ENCODE measurements at regions not wholly inside any gene's neighbourhood (a gene's known extent, or its start where the extent isn't known, plus 50 kb on each side); places are given as distances from the start of the nearest gene placed in this dataset.
A peak's percentile ranks its signal among the peaks of the same experiment; 100 is the strongest.

- Histone ChIP-seq H3K4me1 (ENCODE audit: insufficient read depth, low read length) (peaks cover 2% of the 10 kb centered on the region; the same call in 1 of the 2 replicates), H4K8ac (replicated peaks; ENCODE audit: insufficient read length, low read depth, low read length) (no peak overlapping the region), H3K9me3 (ENCODE audit: control insufficient read depth, low read depth, low read length) (no peaks in the 10 kb centered on the region), H3K9ac (ENCODE audit: extremely low read depth, insufficient read length, low read length) (no peak overlapping the region), H2BK12ac (ENCODE audit: insufficient read length, low read depth, low read length) (no peak overlapping the region), H3K27ac (ENCODE audit: insufficient read length, low read depth, low read length) (no peak overlapping the region), H2BK20ac (ENCODE audit: low read depth, low read length, poor library complexity, severe bottlenecking) (no peak overlapping the region), H3K18ac (ENCODE audit: insufficient read length, low read depth, low read length) (no peak overlapping the region), H3K14ac (ENCODE audit: insufficient read depth, low read length) (no peak overlapping the region), H3K23ac (ENCODE audit: insufficient read length, low read depth, low read length) (no peak overlapping the region), H3K23me2 (ENCODE audit: insufficient read length, low read depth, low read length, poor library complexity, severe bottlenecking) (no peaks in the 10 kb centered on the region), H3K4ac (ENCODE audit: low read depth, low read length) (no peak overlapping the region), H3T11ph (ENCODE audit: low read length) (no peak overlapping the region), H2BK120ac (ENCODE audit: low read depth, low read length, poor library complexity, severe bottlenecking) (no peak overlapping the region), H3K79me2 (ENCODE audit: insufficient read depth, low read length) (no peaks in the 10 kb centered on the region), H2AK5ac (ENCODE audit: insufficient read length, low read length) (no peak overlapping the region), H4K20me1 (ENCODE audit: control insufficient read depth, insufficient read depth, insufficient read length) (no peaks in the 10 kb centered on the region), H3K56ac (ENCODE audit: insufficient read length, low read depth, low read length) (no peak overlapping the region), H3K79me1 (ENCODE audit: insufficient read depth, low read depth, low read length, poor library complexity, severe bottlenecking) (no peaks in the 10 kb centered on the region), H2BK5ac (ENCODE audit: insufficient read length, low read length) (no peak overlapping the region), H2BK15ac (ENCODE audit: low read depth, low read length) (no peak overlapping the region), H3K27me3 (ENCODE audit: insufficient read depth, low read length) (no peaks in the 10 kb centered on the region), H4K91ac (ENCODE audit: insufficient read length, low read depth, low read length) (no peak overlapping the region), H2AFZ (ENCODE audit: low read length) (no peak overlapping the region), H3K4me2 (ENCODE audit: insufficient read depth, insufficient read length, low read length) (no peak overlapping the region), H4K5ac (ENCODE audit: insufficient read length, low read depth, low read length) (no peak overlapping the region)
- Mint-ChIP-seq H3K4me3 (peak overlapping the region in 1 of 2 experiments; percentile 10; a peak in 1 of 5 replicates), H3K4me1 (peaks cover 30 to 36% of the 10 kb centered on the region in 2 experiments), H3K27ac (peak overlapping the region; percentile 31 to 66 (median 53); a peak in 6 of 7 replicates), H3K36me3 (ENCODE audit: insufficient read depth in 1 of 3, low read depth in 3 of 3) (peaks cover 0 to 4% (median 0%) of the 10 kb centered on the region in 3 experiments; a peak in 2 of 7 replicates), H3K27me3 (ENCODE audit: low read depth) (peaks cover 2% of the 10 kb centered on the region), H3K9me3 (peaks cover 0 to 3% of the 10 kb centered on the region in 2 experiments; a peak in 2 of 5 replicates)
- TF ChIP-seq CTCF (conservative IDR thresholded peaks at IDR 0.05): no peak
- no peak for DNase-seq
- WGBS (ENCODE audit: extremely low coverage, insufficient read length, low lambda C conversion rate): no CpG with 5 or more reads among the region's 1 CpG
Measured at GRCh38 chr4:165656399-165656798, 216.6 kb upstream of the TLL1 start.

Data from H9 (cell line).